Activated naive CD8-positive, alpha-beta T cell treated with anti-CD3 and anti-CD28 coated beads, Interleukin-2, amount 10 ng/mL, durations not matched to agents 7 days and 5 days (primary cell): ENCODE measurements at regions not wholly inside any gene's neighbourhood (a gene's known extent, or its start where the extent isn't known, plus 50 kb on each side); places are given as distances from the start of the nearest gene placed in this dataset.
"Not testable (repeated sequence)": the region's sequence is repeated elsewhere in the genome, so short reads cannot be mapped to it uniquely, and the experiment has no call there.

Experiments used
- ATAC-seq: fragments of 150-1000 bp; cut with Tn5 transposase; one replicate; pipeline ENCODE4 v1.10.0; 2021; ENCODE audit warnings: low read depth, moderate library complexity
- POLR2A ChIA-PET: fragments of 350-600 bp; sonication (Branson Sonifier 250); formaldehyde crosslinking; loops from one replicate; lab custom pipeline; 2021; ENCODE audit warnings: antibody characterized with exemption; lab: Charles Lee
- DNase-seq: peaks from one replicate; pipeline ENCODE4 v3.0.0; 2021
- H3K27ac Mint-ChIP-seq: one replicate; pipeline ENCODE4 v1.8.0; 2022; ENCODE audit warnings: mild to moderate bottlenecking, mixed read lengths
- H3K27me3 Mint-ChIP-seq: one replicate; pipeline ENCODE4 v1.8.0; 2022; ENCODE audit warnings: mild to moderate bottlenecking, moderate library complexity, mixed read lengths
- H3K36me3 Mint-ChIP-seq: one replicate; pipeline ENCODE4 v1.8.0; 2021; ENCODE audit warnings: mild to moderate bottlenecking, mixed read lengths
- H3K4me1 Mint-ChIP-seq: one replicate; pipeline ENCODE4 v1.8.0; 2021; ENCODE audit warnings: mixed read lengths
- H3K4me3 Mint-ChIP-seq: one replicate; pipeline ENCODE4 v1.8.0; 2022; ENCODE audit warnings: mild to moderate bottlenecking, moderate library complexity, mixed read lengths
- H3K9me3 Mint-ChIP-seq: one replicate; pipeline ENCODE4 v1.8.0; 2021; ENCODE audit warnings: mixed read lengths

DNA sequence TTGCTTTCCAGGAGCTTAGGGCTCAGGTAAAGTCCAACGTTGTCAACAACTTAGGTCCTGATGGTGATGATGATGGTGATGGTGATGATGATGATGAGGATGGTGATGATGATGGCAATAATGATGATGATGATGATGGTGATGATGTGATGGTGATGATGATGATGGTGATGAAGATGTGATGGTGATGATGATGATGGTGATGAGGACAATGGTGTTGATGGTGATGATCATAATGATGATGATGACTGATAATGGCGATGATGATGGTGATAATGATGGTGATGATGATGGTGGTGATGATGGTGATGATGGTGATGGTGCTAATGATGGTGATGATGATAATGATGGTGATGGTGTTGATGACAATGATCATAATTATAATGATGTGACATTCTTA is 750.2 kb downstream of the TBC1D22A start:
- no peak overlapping the region for H3K27ac Mint-ChIP-seq
- H3K4me3 Mint-ChIP-seq = no peak overlapping the region
- H3K36me3 Mint-ChIP-seq = no peaks in the 10 kb centered on the region
- no peak for ATAC-seq
- POLR2A ChIA-PET = no interaction called here
- H3K9me3 Mint-ChIP-seq = peaks cover 4% of the 10 kb centered on the region
- H3K27me3 Mint-ChIP-seq = peaks cover 6% of the 10 kb centered on the region
- no peak for DNase-seq
- H3K4me1 Mint-ChIP-seq = no peaks in the 10 kb centered on the region

DNA sequence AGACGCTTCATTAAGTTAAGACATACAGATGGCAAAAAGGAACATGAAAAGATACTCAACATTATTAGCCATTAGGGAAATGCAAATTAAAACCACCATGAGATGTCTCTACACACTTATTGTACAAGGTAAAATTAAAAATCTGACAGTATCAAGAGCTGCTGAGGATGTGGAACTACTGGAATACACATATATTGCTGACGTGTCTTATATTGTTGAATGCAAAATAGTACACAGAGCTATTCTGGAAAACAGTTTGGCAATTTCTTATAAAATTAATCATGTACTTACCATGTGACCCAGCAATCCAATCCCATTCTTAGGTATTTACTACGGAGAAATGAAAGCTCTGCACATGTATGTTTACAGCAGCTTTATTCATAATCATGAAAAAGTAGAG is 742.5 kb downstream of the TBC1D22A start:
- Mint-ChIP-seq H3K4me3 (no peak overlapping the region), H3K4me1 (no peaks in the 10 kb centered on the region), H3K27ac (no peak overlapping the region), H3K9me3 (peaks cover 2% of the 10 kb centered on the region), H3K27me3 (peaks cover 3% of the 10 kb centered on the region), H3K36me3 (no peaks in the 10 kb centered on the region)
- DNase-seq = no peak
- POLR2A ChIA-PET = no interaction called here
- ATAC-seq = no peak

DNA sequence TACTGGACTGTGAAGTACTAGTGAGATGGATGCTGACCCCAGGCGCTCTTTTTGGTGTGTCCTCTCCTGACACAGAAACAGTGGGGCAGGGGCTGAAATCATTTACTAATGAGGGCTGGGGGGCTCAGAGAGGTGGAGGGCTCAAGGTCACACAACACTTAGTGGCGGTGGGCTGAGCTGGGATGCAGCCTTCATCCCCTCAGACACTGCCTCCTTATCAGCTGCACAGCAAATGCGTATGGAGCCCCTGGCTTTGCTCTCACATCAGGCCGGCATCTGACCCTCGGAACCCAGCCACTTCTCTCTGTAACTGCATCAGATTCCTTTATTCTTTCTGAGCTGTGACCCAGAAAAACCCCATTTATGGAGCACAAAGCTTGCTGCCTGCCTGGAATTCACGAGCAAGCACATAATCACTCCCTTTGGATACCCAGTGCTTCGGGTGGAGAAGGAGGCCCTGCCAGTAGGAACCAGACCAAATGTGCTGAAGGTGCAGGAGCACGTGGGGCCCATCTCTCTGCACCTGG is 736.6 kb downstream of the TBC1D22A start:
- H3K9me3 Mint-ChIP-seq = peaks cover 14% of the 10 kb centered on the region
- H3K27ac Mint-ChIP-seq = no peak overlapping the region
- H3K27me3 Mint-ChIP-seq = peaks cover 3% of the 10 kb centered on the region
- no peak overlapping the region for H3K4me3 Mint-ChIP-seq
- H3K36me3 Mint-ChIP-seq = peaks cover 6% of the 10 kb centered on the region
- ATAC-seq = no peak
- POLR2A ChIA-PET = no interaction called here
- H3K4me1 Mint-ChIP-seq = peaks cover 10% of the 10 kb centered on the region
- no peak for DNase-seq

DNA sequence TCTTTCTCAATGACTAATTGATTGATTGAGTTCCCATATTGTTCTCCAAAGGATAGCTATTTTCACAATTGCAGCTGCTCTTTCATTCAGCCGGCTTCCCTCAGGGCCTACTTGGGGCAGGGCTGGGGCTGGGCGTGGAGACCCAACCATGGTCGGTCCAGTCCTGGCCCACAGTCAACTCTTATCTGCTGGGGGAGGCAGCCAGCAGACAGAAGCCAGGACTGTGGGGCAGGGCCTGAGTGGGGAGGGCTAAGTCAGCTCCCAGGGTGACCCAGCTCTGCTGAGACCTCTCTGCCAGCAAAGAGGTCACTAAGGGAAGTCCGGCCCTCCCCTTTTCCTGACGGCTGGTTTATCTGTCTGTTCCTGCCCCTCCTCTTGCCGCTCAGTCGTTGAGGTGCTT is 735.2 kb downstream of the TBC1D22A start:
- peaks cover 16% of the 10 kb centered on the region for H3K9me3 Mint-ChIP-seq
- peaks cover 11% of the 10 kb centered on the region for H3K4me1 Mint-ChIP-seq
- H3K27ac Mint-ChIP-seq = no peak overlapping the region

DNA sequence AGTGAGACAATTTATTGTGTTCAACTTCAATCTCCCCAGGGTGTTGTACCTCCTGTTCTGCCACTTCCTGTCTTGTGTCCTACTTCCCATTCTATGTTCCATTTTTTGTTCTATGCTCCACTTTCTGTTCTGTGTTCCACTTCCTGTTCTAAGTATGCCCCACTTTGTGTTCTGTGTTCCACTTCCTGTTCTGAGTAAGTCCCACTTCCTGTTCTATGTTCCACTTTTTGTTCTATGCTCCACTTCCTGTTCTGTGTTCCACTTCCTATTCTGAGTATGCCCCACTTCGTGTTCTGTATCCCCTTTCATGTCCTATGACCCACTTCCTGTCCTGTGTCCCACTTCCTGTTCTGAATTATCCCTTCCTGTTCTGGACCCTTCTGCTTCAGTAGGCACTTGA is 732.7 kb downstream of the TBC1D22A start:
- DNase-seq (no peak), ATAC-seq (no peak)
- H3K27ac Mint-ChIP-seq = peak overlapping the region; percentile 84
- peaks cover 17% of the 10 kb centered on the region for H3K9me3 Mint-ChIP-seq
- H3K4me1 Mint-ChIP-seq = peaks cover 11% of the 10 kb centered on the region
- peaks cover 6% of the 10 kb centered on the region for H3K36me3 Mint-ChIP-seq
- POLR2A ChIA-PET = no interaction called here
- H3K4me3 Mint-ChIP-seq = peak overlapping the region; percentile 4
- H3K27me3 Mint-ChIP-seq = no peaks in the 10 kb centered on the region

More for the DNA sequence above, 735.2 kb downstream of the TBC1D22A start:
- no peak for DNase-seq
- Mint-ChIP-seq H3K36me3 (peaks cover 6% of the 10 kb centered on the region), H3K4me3 (no peak overlapping the region), H3K27me3 (peaks cover 3% of the 10 kb centered on the region)
- ATAC-seq = no peak
- POLR2A ChIA-PET = no interaction called here

DNA sequence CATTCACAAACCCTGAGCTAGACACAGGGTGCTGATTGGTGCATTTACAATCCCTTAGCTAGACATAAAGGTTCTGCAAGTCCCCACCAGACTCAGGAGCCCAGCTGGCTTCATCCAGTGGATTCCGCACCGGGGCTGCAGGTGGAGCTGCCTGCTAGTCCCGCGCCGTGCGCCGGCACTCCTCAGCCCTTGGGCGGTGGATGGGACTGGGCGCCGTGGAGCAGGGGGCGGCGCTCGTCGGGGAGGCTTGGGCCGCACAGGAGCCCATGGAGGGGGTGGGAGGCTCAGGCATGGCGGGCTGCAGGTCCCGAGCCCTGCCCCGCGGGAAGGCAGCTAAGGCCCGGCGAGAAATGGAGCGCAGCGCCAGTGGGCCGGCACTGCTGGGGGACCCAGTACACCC is 725.7 kb downstream of the TBC1D22A start:
- ATAC-seq, H3K4me1 Mint-ChIP-seq, H3K4me3 Mint-ChIP-seq, DNase-seq, H3K27me3 Mint-ChIP-seq, H3K9me3 Mint-ChIP-seq, H3K36me3 Mint-ChIP-seq, POLR2A ChIA-PET, H3K27ac Mint-ChIP-seq: not testable (repeated sequence)

DNA sequence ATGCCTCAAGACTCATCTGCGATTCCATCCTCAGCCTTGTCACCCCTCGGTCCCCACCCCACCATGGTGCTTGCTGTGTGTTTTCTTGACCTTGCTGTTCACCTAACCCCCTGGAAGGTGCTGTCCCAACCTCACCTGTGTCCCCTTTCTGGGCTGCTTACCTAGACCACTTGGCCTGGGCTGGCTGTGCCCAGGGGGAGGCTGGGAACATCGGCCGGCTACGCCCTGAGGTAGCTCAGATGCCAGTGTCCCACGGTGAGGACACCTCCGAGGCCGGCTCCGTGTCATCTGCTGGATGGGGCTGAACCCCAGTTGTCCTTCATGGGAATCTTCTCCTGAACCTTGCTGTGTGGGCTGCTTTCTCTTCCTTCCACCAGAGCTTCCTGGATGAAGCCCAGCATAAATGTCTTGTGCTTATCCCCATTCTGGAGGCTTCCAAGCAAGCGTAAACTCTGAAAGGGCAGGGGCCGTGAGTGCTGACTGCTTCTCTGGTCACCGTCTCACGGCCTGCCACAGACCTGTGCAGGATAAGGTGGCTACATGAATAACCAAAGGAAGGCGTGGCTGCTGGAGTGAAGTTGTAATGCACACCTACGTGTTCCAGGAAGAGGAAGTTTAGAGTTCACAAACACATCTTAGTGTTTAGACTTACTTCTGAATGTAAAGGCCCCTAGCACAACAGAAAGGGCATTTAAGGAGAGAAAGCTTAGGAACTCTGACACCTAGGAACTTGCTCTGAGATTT is 724.3 kb downstream of the TBC1D22A start:
- POLR2A ChIA-PET = no interaction called here

DNA sequence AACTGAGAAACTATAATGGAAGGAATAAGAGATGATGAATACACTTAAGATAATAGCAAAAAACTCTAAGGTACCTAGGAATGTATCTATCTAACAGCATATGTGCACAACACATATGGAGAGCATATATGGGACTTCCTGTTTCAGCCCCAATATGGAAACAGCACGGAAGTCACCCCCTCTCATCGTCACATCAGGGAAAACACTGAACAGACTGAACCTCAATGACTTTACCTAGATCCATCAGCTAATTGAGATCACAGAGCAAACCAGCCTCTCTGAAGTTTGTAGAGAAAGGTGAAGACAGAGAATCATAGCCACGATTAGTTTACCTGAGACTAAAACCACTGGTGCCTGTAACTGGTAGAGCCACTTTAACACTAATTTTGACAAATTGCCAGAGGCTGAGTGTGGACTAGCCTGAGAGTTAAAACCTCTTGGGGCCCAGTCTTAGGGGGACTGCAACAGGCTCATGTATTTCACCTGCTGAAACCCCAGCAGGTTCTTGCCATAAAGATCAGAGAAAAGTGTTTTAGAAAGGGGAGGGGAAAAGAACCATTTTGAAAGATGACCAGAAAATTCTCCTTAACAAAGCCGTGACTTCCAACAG is 722.6 kb downstream of the TBC1D22A start:
- H3K36me3 Mint-ChIP-seq = no peaks in the 10 kb centered on the region
- H3K9me3 Mint-ChIP-seq = no peaks in the 10 kb centered on the region
- no peak overlapping the region for H3K27ac Mint-ChIP-seq
- no peak overlapping the region for H3K4me3 Mint-ChIP-seq
- no peaks in the 10 kb centered on the region for H3K4me1 Mint-ChIP-seq
- H3K27me3 Mint-ChIP-seq = peaks cover 4% of the 10 kb centered on the region
- DNase-seq (no peak), ATAC-seq (no peak)
- POLR2A ChIA-PET = no interaction called here

More for the DNA sequence above, 724.3 kb downstream of the TBC1D22A start:
- DNase-seq (no peak), ATAC-seq (no peak)
- Mint-ChIP-seq H3K9me3 (no peaks in the 10 kb centered on the region), H3K27ac (peak overlapping the region; percentile 42), H3K36me3 (no peaks in the 10 kb centered on the region), H3K4me3 (no peak overlapping the region), H3K27me3 (peaks cover 2% of the 10 kb centered on the region), H3K4me1 (no peaks in the 10 kb centered on the region)

DNA sequence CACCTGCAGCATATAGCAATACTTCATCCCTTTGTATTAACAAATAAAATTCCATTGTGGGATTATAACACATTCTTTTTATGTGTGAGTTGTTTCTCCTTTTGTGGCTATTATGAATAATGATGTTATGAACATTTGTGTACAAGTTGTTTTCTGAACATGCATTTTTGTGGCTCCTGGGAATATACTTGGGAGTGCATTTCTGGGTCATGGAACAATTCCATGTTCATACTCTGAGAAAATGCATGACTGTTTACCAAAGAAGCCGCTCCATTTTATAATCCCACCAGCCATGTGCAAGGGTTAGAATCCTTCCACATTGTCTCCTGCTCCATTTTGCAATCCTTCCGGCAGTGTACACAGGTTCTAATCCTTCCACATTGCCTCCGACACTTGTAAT is 713.8 kb downstream of the TBC1D22A start:
- Mint-ChIP-seq H3K27ac (no peak overlapping the region), H3K9me3 (no peaks in the 10 kb centered on the region), H3K27me3 (peaks cover 16% of the 10 kb centered on the region), H3K4me3 (no peak overlapping the region), H3K36me3 (no peaks in the 10 kb centered on the region), H3K4me1 (peaks cover 8% of the 10 kb centered on the region)
- no peak for ATAC-seq
- POLR2A ChIA-PET = no interaction called here
- DNase-seq = no peak

DNA sequence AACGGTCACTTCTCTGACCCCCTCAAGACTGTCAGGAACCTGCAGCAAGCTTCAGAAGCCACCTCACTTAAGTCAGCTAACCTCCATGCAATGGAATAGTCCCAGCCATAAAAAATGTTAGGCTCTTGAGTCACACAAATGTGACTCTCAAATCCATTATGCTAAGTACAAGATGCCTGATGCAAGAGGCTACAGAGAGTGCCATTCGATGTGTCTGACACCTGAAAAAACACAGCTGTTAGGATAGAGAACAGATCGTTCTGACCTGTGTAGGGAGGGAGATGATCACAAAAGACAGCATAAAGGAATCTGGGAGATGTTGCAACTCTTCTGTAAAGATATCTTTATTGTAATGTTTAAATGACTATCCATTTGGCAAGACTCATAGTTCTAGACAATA is 712.4 kb downstream of the TBC1D22A start:
- no peak overlapping the region for H3K4me3 Mint-ChIP-seq
- peaks cover 18% of the 10 kb centered on the region for H3K27me3 Mint-ChIP-seq
- peaks cover 8% of the 10 kb centered on the region for H3K4me1 Mint-ChIP-seq
- no peak for DNase-seq
- H3K9me3 Mint-ChIP-seq = no peaks in the 10 kb centered on the region
- H3K36me3 Mint-ChIP-seq = no peaks in the 10 kb centered on the region
- POLR2A ChIA-PET = no interaction called here
- ATAC-seq = no peak
- H3K27ac Mint-ChIP-seq = no peak overlapping the region

DNA sequence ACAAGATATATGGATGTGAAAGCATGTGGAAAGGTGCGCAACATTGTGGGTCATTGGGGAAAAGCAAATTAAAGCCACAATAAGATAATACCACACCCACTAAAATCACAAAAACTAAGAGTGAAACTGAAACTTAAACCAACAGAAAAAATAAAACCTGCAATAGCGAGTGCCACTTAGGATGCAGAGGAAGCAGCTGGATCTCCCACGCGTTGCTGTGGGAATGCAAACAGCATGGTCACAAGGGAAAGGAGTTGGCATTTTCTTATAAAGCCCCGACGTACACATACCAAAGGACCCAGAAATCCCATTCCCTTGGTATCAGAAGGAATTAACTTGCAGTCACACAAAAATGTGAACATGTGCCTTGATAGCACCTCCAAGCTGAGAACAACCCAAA is 712.0 kb downstream of the TBC1D22A start:
- Mint-ChIP-seq H3K9me3 (no peaks in the 10 kb centered on the region), H3K27me3 (peaks cover 17% of the 10 kb centered on the region), H3K4me1 (peaks cover 8% of the 10 kb centered on the region), H3K4me3 (peak overlapping the region; percentile 43), H3K27ac (no peak overlapping the region), H3K36me3 (no peaks in the 10 kb centered on the region)
- DNase-seq = no peak
- POLR2A ChIA-PET = no interaction called here
- no peak for ATAC-seq

DNA sequence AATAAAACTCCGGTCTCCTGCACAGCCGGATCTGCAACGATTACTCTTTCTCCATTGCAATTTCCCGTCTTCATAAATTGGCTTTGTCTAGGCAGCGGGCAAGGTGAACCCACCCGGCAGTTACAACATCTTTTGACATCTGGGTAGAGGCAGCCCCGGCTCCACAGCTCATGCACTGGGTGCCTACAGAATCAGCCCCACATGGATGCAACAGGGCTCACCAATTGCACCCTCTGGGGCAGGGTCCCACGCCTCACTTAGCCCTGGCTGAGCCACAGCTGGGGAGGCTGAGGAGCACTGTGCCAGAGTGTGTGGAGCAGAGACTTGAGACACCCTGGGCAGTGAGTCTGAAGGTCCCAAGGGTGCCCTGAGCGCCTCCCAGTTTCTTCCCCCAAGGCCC is 710.2 kb downstream of the TBC1D22A start:
- no peaks in the 10 kb centered on the region for H3K36me3 Mint-ChIP-seq
- no peaks in the 10 kb centered on the region for H3K9me3 Mint-ChIP-seq
- peaks cover 16% of the 10 kb centered on the region for H3K27me3 Mint-ChIP-seq
- POLR2A ChIA-PET = no interaction called here
- no peak overlapping the region for H3K27ac Mint-ChIP-seq
- DNase-seq (no peak), ATAC-seq (no peak)
- H3K4me1 Mint-ChIP-seq = peaks cover 8% of the 10 kb centered on the region
- H3K4me3 Mint-ChIP-seq = no peak overlapping the region

DNA sequence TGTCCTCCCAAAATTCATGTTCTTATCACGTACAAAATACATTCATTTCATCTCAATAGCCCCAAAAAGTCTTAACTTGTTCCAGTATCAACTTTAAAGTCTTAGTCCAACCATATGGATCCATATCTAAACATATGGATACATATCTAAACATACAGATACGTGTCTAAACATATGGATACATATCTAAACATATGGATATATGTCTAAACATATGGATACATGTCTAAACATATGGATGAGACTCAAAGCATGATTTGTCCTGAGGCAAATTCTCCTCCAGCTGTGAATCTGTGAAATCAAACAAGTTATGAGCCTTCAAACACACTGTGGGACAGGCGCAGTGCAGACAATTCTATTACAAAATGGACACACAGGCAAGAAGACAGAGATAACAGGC is 709.0 kb downstream of the TBC1D22A start:
- Mint-ChIP-seq H3K4me1 (peaks cover 8% of the 10 kb centered on the region), H3K4me3 (no peak overlapping the region), H3K36me3 (no peaks in the 10 kb centered on the region), H3K27me3 (peaks cover 16% of the 10 kb centered on the region), H3K27ac (no peak overlapping the region), H3K9me3 (peaks cover 4% of the 10 kb centered on the region)
- POLR2A ChIA-PET = no interaction called here
- ATAC-seq (no peak), DNase-seq (no peak)

DNA sequence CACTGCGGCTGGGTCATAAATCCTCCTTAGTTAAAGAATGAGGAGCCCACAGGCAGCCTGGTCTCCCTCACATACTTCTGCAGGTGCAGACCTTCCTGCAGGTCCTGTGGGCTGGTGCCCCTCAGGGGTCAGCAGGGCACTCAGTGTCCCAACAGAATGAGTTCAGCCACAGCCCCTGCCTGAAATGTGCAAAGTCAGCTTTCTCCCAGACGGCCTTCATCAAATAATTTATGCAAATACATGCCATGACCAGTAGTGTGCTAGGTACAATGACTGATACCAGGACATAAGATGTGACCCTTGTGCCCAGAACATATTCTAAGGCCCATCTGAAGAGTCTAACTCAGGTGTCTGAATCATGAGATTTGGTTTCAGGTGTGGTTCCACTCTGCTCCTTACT is 703.4 kb downstream of the TBC1D22A start:
- Mint-ChIP-seq H3K9me3 (peaks cover 6% of the 10 kb centered on the region), H3K4me3 (no peak overlapping the region), H3K4me1 (no peaks in the 10 kb centered on the region), H3K27me3 (peaks cover 3% of the 10 kb centered on the region), H3K27ac (no peak overlapping the region), H3K36me3 (no peaks in the 10 kb centered on the region)
- no peak for DNase-seq
- no peak for ATAC-seq
- POLR2A ChIA-PET = no interaction called here
